Suprapubic skin (tissue), 4 donors: ENCODE measurements at regions not wholly inside any gene's neighbourhood (a gene's known extent, or its start where the extent isn't known, plus 50 kb on each side); places are given as distances from the start of the nearest gene placed in this dataset.
"Not testable (repeated sequence)": the region's sequence is repeated elsewhere in the genome, so short reads cannot be mapped to it uniquely, and the experiment has no call there.

ENCODE experiments used
- DNase-seq, 2 donors: peaks; one replicate each; pipeline ENCODE4 v3.0.0-alpha.2; 2019; ENCODE audit warnings: low spot score in 2 of 2
- H3K27ac ChIP-seq: fragments of 200-600 bp; sonication (generic); one replicate; pipeline ENCODE4 v1.5.1; 2019
- H3K27me3 ChIP-seq: fragments of 200-600 bp; sonication (generic); one replicate; pipeline ENCODE4 v1.5.1; 2019
- H3K36me3 ChIP-seq: fragments of 200-600 bp; sonication (generic); one replicate; pipeline ENCODE4 v1.5.1; 2019
- H3K4me1 ChIP-seq: fragments of 200-600 bp; sonication (generic); one replicate; pipeline ENCODE4 v1.5.1; 2019
- H3K4me3 ChIP-seq: fragments of 200-600 bp; sonication (generic); one replicate; pipeline ENCODE4 v1.5.1; 2019; ENCODE audit warnings: mild to moderate bottlenecking
- H3K9me3 ChIP-seq: fragments of 200-600 bp; sonication (generic); one replicate; pipeline ENCODE4 v1.5.1; 2019
- WGBS: methylation state at CpG from one replicate; pipeline ENCODE4 v1.1.5; 2018; 5-methylcytosine and 5-hydroxymethylcytosine counted together

GRCh38 chr10:38274879-38275278 is 180.7 kb downstream of the ZNF37A start:
- H3K27me3 ChIP-seq, H3K4me1 ChIP-seq, H3K9me3 ChIP-seq, H3K27ac ChIP-seq, DNase-seq, H3K36me3 ChIP-seq, H3K4me3 ChIP-seq: not testable (repeated sequence)
- 82% methylated on average over 2 of the region's 2 CpGs for WGBS

DNA sequence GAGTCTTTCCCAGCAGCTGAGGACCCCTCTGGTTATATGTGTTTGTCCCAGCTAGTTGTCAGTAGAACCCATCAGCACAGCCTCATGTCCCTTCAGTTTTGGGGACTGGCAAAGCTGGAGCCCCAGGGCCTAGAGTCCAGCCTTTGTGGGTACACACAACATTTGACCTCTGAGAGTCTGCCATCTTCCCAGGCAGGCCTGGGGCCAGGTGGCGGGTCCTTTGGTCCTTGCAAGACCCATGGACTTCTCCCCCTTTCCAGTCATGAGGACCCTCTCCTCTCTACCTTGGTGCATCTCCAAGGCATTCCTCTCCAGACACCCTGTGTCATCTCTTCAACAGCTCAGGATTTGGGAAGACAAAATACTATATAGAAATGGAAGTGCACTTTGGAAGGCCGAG is 198.4 kb downstream of the ZNF37A start:
- not testable (repeated sequence) for H3K4me1 ChIP-seq
- 92% methylated on average over 2 of the region's 2 CpGs for WGBS

GRCh38 chr10:38310111-38310510 is 216.0 kb downstream of the ZNF37A start:
- H3K4me1 ChIP-seq, H3K27me3 ChIP-seq, H3K36me3 ChIP-seq, H3K4me3 ChIP-seq, DNase-seq, H3K27ac ChIP-seq, H3K9me3 ChIP-seq: not testable (repeated sequence)
- WGBS: 81% methylated on average over 5 of the region's 5 CpGs

More for the DNA sequence above, 198.4 kb downstream of the ZNF37A start:
- H3K9me3 ChIP-seq, H3K27me3 ChIP-seq, DNase-seq, H3K4me3 ChIP-seq, H3K36me3 ChIP-seq, H3K27ac ChIP-seq: not testable (repeated sequence)

GRCh38 chr10:38315090-38315805 is 221.1 kb downstream of the ZNF37A start:
- not testable (repeated sequence) for H3K36me3 ChIP-seq, H3K27me3 ChIP-seq, H3K4me3 ChIP-seq, H3K9me3 ChIP-seq, H3K4me1 ChIP-seq, DNase-seq, H3K27ac ChIP-seq
- WGBS: 76% methylated on average over 4 of the region's 4 CpGs

GRCh38 chr10:38321393-38321792 is 227.3 kb downstream of the ZNF37A start:
- H3K27me3 ChIP-seq, H3K4me1 ChIP-seq, H3K9me3 ChIP-seq, H3K36me3 ChIP-seq, H3K4me3 ChIP-seq, H3K27ac ChIP-seq, DNase-seq: not testable (repeated sequence)
- 87% methylated on average over 8 of the region's 8 CpGs for WGBS

- H3K9me3 ChIP-seq, H3K4me1 ChIP-seq, H3K36me3 ChIP-seq, DNase-seq, H3K27me3 ChIP-seq, H3K4me3 ChIP-seq, H3K27ac ChIP-seq: not testable (repeated sequence)
- 65% methylated on average over 2 of the region's 2 CpGs for whole genome bisulfite sequencing
Observed at GRCh38 chr10:38330306-38330705, 236.2 kb downstream of the ZNF37A start.

DNA sequence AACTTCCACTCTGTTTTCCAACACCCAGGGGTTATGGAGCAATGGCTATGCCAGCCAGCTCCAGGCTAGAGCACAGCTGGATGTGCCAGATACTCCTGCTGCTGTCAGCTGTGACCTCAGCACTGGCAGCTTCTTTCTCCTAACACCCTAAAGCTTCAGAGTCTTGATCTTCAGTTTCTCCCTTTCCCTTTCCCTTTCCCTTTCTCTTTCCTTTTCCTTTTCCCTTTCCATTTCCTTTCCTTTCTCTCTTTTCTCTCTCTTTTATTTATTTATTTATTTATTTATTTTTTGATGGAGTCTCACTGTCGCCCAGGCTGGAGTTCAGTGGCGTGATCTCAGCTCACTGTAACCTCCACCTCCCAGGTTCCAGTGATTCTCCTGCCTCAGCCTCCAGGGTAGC is 237.0 kb downstream of the ZNF37A start:
- WGBS: 89% methylated on average over 2 of the region's 2 CpGs
- not testable (repeated sequence) for H3K4me1 ChIP-seq, H3K27me3 ChIP-seq, H3K9me3 ChIP-seq, DNase-seq, H3K4me3 ChIP-seq, H3K27ac ChIP-seq, H3K36me3 ChIP-seq

GRCh38 chr10:38333699-38334098 is 239.6 kb downstream of the ZNF37A start:
- not testable (repeated sequence) for H3K27ac ChIP-seq, H3K9me3 ChIP-seq, DNase-seq, H3K4me1 ChIP-seq, H3K36me3 ChIP-seq, H3K27me3 ChIP-seq, H3K4me3 ChIP-seq
- 86% methylated on average over 4 of the region's 4 CpGs for WGBS

GRCh38 chr10:38350645-38351044 is 256.5 kb downstream of the ZNF37A start:
- H3K4me3 ChIP-seq, DNase-seq, H3K4me1 ChIP-seq, H3K36me3 ChIP-seq, H3K27ac ChIP-seq, H3K27me3 ChIP-seq, H3K9me3 ChIP-seq: not testable (repeated sequence)
- 82% methylated on average over 1 of the region's 1 CpG for WGBS

- not testable (repeated sequence) for H3K36me3 ChIP-seq, H3K9me3 ChIP-seq, H3K27me3 ChIP-seq, DNase-seq, H3K4me3 ChIP-seq, H3K4me1 ChIP-seq, H3K27ac ChIP-seq
- WGBS: 77% methylated on average over 3 of the region's 3 CpGs
Observed at GRCh38 chr10:38354410-38354809, 260.3 kb downstream of the ZNF37A start.

- H3K9me3 ChIP-seq, H3K4me1 ChIP-seq, H3K27me3 ChIP-seq, H3K36me3 ChIP-seq: not testable (repeated sequence)
- WGBS: 7% methylated on average over 4 of the region's 41 CpGs
- peak overlapping the region; percentile 51 for H3K4me3 ChIP-seq
- peak overlapping the region; percentile 76 for H3K27ac ChIP-seq
- peak; percentile 84 to 94 for DNase-seq
Observed at GRCh38 chr10:38355911-38356526, 261.9 kb downstream of the ZNF37A start.

GRCh38 chr10:38356527-38356926 is 262.4 kb downstream of the ZNF37A start:
- peak overlapping the region; percentile 76 for H3K27ac ChIP-seq
- DNase-seq, H3K9me3 ChIP-seq: not testable (repeated sequence)

DNA sequence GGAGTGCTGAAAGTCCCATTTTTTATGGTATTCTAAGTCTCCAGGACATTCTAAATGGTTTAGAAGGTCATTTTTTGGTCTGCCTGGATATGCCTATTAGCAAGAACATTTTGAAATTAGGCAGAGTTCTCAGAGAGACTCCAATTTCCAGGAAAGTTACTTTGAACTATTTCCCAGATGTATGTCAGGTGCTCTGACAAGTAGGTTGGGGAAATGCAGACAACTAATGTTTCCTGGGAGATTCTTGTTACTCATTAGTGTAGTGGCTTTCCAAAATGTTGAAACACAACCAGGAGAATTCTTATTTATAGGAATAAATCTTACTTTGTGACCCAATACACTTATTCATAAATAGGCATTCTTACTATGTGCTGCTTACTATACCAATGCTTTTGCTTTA is 268.4 kb downstream of the ZNF37A start:
- peaks cover 25% of the 10 kb centered on the region for H3K36me3 ChIP-seq
- not testable (repeated sequence) for H3K9me3 ChIP-seq, DNase-seq, H3K4me3 ChIP-seq, H3K27me3 ChIP-seq, H3K27ac ChIP-seq, H3K4me1 ChIP-seq

More at GRCh38 chr10:38356527-38356926, 262.4 kb downstream of the ZNF37A start:
- H3K4me3 ChIP-seq: peak overlapping the region; percentile 51
- not testable (repeated sequence) for H3K36me3 ChIP-seq, H3K4me1 ChIP-seq, H3K27me3 ChIP-seq
- WGBS: no CpG with 5 or more reads among the region's 16 CpGs

GRCh38 chr10:38364073-38364472 is 269.9 kb downstream of the ZNF37A start:
- not testable (repeated sequence) for H3K4me3 ChIP-seq, H3K27me3 ChIP-seq, DNase-seq, H3K4me1 ChIP-seq, H3K27ac ChIP-seq, H3K9me3 ChIP-seq
- 88% methylated on average over 4 of the region's 4 CpGs for WGBS
- peaks cover 25% of the 10 kb centered on the region for H3K36me3 ChIP-seq

DNA sequence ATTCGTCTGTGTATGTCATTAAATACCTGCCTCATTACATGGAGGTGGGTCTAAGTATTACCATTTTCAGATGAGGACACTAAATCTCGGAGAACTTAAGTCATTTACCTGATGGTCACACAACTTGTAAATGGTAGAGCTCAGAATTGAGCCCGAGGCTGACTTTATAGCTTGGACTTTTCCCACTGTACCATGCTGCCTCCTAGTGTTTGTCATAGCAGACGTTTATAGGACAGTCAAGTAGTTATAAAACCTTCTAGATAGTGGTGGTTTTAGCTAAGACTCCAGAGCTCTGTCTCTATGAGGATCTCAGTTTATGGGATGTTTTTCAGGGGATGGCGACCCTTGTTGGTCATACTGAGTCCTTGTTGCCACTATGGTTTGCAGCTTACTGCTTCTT is 271.8 kb downstream of the ZNF37A start:
- not testable (repeated sequence) for H3K27me3 ChIP-seq, H3K4me1 ChIP-seq, DNase-seq, H3K4me3 ChIP-seq, H3K9me3 ChIP-seq, H3K27ac ChIP-seq
- H3K36me3 ChIP-seq: peaks cover 29% of the 10 kb centered on the region
- WGBS: 57% methylated on average over 5 of the region's 5 CpGs
